ENCODE measurements at regions not wholly inside any gene's neighbourhood (a gene's known extent, or its start where the extent isn't known, plus 50 kb on each side); places are given as distances from the start of the nearest gene placed in this dataset.

- ATAC-seq (ENCODE audit: insufficient read depth, low FRiP score) (no peak), DNase-seq (peak in 2 of 3 donors; percentile 12 to 15)
- Histone ChIP-seq H3K4me1 (ENCODE audit: control insufficient read depth in 5 of 5, insufficient read depth in 5 of 5, low read length in 5 of 5) (peaks cover 0 to 3% (median 0%) of the 10 kb centered on the region in 5 donors), H3K9me3 (ENCODE audit: control insufficient read depth in 4 of 4, insufficient read depth in 3 of 4, low read length in 3 of 4) (peaks cover 0 to 2% (median 0%) of the 10 kb centered on the region in 4 donors), H3K4me3 (no peak overlapping the region), H3K36me3 (ENCODE audit: control insufficient read depth in 4 of 4, insufficient read depth in 4 of 4, low read length in 4 of 4) (no peaks in the 10 kb centered on the region), H3K27me3 (ENCODE audit: control insufficient read depth in 3 of 3, insufficient read depth in 3 of 3, low read length in 2 of 3) (no peaks in the 10 kb centered on the region), H3K27ac (ENCODE audit: low read depth in 1 of 2, low read length in 1 of 2) (no peak overlapping the region), H3K9ac (ENCODE audit: insufficient read depth in 1 of 2, low read length in 2 of 2) (no peak overlapping the region)
- WGBS, 2 donors = 76 to 77% methylated on average over 9 of the region's 9 CpGs
- no peak for TF ChIP-seq CTCF (IDR thresholded peaks at IDR 0.05; ENCODE audit: control extremely low read depth, extremely low read depth)
Measured at GRCh38 chr3:164360738-164361406, 717.4 kb downstream of the SI start.

- Histone ChIP-seq H3K4me3 (no peak overlapping the region), H3K4me1 (ENCODE audit: control insufficient read depth in 5 of 5, insufficient read depth in 5 of 5, low read length in 5 of 5) (peaks cover 0 to 3% (median 0%) of the 10 kb centered on the region in 5 donors), H3K36me3 (ENCODE audit: control insufficient read depth in 4 of 4, insufficient read depth in 4 of 4, low read length in 4 of 4) (no peaks in the 10 kb centered on the region), H3K9ac (ENCODE audit: insufficient read depth in 1 of 2, low read length in 2 of 2) (no peak overlapping the region), H3K27ac (ENCODE audit: low read depth in 1 of 2, low read length in 1 of 2) (no peak overlapping the region), H3K9me3 (ENCODE audit: control insufficient read depth in 4 of 4, insufficient read depth in 3 of 4, low read length in 3 of 4) (peaks cover 0 to 2% (median 0%) of the 10 kb centered on the region in 4 donors), H3K27me3 (ENCODE audit: control insufficient read depth in 3 of 3, insufficient read depth in 3 of 3, low read length in 2 of 3) (no peaks in the 10 kb centered on the region)
- 83 to 90% methylated on average over 10 of the region's 10 CpGs for WGBS, 2 donors
- no peak for TF ChIP-seq CTCF (IDR thresholded peaks at IDR 0.05; ENCODE audit: control extremely low read depth, extremely low read depth)
- DNase-seq (no peak), ATAC-seq (ENCODE audit: insufficient read depth, low FRiP score) (no peak)
Measured at GRCh38 chr3:164360078-164360578, 718.2 kb downstream of the SI start.

GRCh38 chr3:164352991-164353390 lies 725.3 kb downstream of the SI start:
- Histone ChIP-seq H3K4me1 (ENCODE audit: control insufficient read depth in 5 of 5, insufficient read depth in 5 of 5, low read length in 5 of 5) (no peaks in the 10 kb centered on the region), H3K27me3 (ENCODE audit: control insufficient read depth in 3 of 3, insufficient read depth in 3 of 3, low read length in 2 of 3) (no peaks in the 10 kb centered on the region)
- DNase-seq = no peak

More at GRCh38 chr3:164352991-164353390, 725.3 kb downstream of the SI start:
- Histone ChIP-seq H3K36me3 (ENCODE audit: control insufficient read depth in 4 of 4, insufficient read depth in 4 of 4, low read length in 4 of 4) (no peaks in the 10 kb centered on the region), H3K4me3 (no peak overlapping the region), H3K27ac (ENCODE audit: low read depth in 1 of 2, low read length in 1 of 2) (no peak overlapping the region), H3K9me3 (ENCODE audit: control insufficient read depth in 4 of 4, insufficient read depth in 3 of 4, low read length in 3 of 4) (no peaks in the 10 kb centered on the region), H3K9ac (ENCODE audit: insufficient read depth in 1 of 2, low read length in 2 of 2) (no peak overlapping the region)
- TF ChIP-seq CTCF (IDR thresholded peaks at IDR 0.05; ENCODE audit: control extremely low read depth, extremely low read depth) = no peak
- no peak for ATAC-seq (ENCODE audit: insufficient read depth, low FRiP score)

Data from lung (tissue), 11 donors.